HG02588 (cell line): ENCODE measurements at regions not wholly inside any gene's neighbourhood (a gene's known extent, or its start where the extent isn't known, plus 50 kb on each side); places are given as distances from the start of the nearest gene placed in this dataset.

ENCODE experiments used
- ATAC-seq: cut with Tn5 transposase; IDR thresholded peaks from one replicate; pipeline ENCODE4 v1.9.1; 2021; ENCODE audit warnings: mild to moderate bottlenecking, moderate library complexity; ENCODE audit not compliant: unreplicated experiment

- ATAC-seq = no peak
Observed at GRCh38 chr16:73337373-73338296, 289.7 kb upstream of the ZFHX3 start.

GRCh38 chr16:73329358-73330286 is 281.7 kb upstream of the ZFHX3 start:
- ATAC-seq = no peak

GRCh38 chr16:73326770-73327470 is 279.0 kb upstream of the ZFHX3 start:
- no peak for ATAC-seq

GRCh38 chr16:73326221-73326620 is 278.3 kb upstream of the ZFHX3 start:
- ATAC-seq = no peak

GRCh38 chr16:73323880-73324279 is 276.0 kb upstream of the ZFHX3 start:
- no peak for ATAC-seq

GRCh38 chr16:73322856-73323255 is 274.9 kb upstream of the ZFHX3 start:
- ATAC-seq = no peak

GRCh38 chr16:73321853-73322252 is 273.9 kb upstream of the ZFHX3 start:
- ATAC-seq = no peak

- no peak for ATAC-seq
Observed at GRCh38 chr16:73319737-73320136, 271.8 kb upstream of the ZFHX3 start.

- no peak for ATAC-seq
Observed at GRCh38 chr16:73319261-73319660, 271.3 kb upstream of the ZFHX3 start.

GRCh38 chr16:73317321-73317857 is 269.5 kb upstream of the ZFHX3 start:
- no peak for ATAC-seq

GRCh38 chr16:73315645-73316044 is 267.7 kb upstream of the ZFHX3 start:
- ATAC-seq = peak; percentile 87

GRCh38 chr16:73313950-73314349 is 266.0 kb upstream of the ZFHX3 start:
- no peak for ATAC-seq

GRCh38 chr16:73311857-73312723 is 264.2 kb upstream of the ZFHX3 start:
- no peak for ATAC-seq

- ATAC-seq = no peak
Observed at GRCh38 chr16:73308771-73309170, 260.8 kb upstream of the ZFHX3 start.

- no peak for ATAC-seq
Observed at GRCh38 chr16:73306901-73307413, 259.0 kb upstream of the ZFHX3 start.

GRCh38 chr16:73304008-73304774 is 256.3 kb upstream of the ZFHX3 start:
- ATAC-seq = no peak

GRCh38 chr16:73302942-73303341 is 255.0 kb upstream of the ZFHX3 start:
- ATAC-seq = no peak

GRCh38 chr16:73301984-73302383 is 254.1 kb upstream of the ZFHX3 start:
- ATAC-seq = no peak

- ATAC-seq = no peak
Observed at GRCh38 chr16:73299346-73299745, 251.4 kb upstream of the ZFHX3 start.
